ENCODE measurements at regions not wholly inside any gene's neighbourhood (a gene's known extent, or its start where the extent isn't known, plus 50 kb on each side); places are given as distances from the start of the nearest gene placed in this dataset.

DNA sequence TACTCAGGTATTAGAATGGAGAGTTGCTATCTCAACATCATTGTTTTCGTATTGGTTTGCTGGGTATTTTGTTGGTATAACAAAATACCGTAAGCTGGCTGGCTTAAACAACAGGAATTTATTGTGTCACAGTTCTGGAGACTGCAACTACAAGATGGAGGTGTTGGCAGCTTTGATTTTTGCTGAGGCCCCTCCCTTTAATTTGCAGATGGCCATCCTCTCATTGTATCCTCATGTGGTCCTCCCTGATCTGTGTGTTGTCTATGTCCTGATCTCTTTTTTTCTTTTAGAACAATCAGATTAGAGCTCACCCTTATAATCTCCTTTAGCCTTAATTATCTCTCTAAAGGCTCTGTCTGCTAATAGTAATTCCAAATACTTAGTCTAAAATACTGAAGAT lies 299.8 kb upstream of the GOLIM4 start:
- no peak for DNase-seq (ENCODE audit: low spot score)

DNA sequence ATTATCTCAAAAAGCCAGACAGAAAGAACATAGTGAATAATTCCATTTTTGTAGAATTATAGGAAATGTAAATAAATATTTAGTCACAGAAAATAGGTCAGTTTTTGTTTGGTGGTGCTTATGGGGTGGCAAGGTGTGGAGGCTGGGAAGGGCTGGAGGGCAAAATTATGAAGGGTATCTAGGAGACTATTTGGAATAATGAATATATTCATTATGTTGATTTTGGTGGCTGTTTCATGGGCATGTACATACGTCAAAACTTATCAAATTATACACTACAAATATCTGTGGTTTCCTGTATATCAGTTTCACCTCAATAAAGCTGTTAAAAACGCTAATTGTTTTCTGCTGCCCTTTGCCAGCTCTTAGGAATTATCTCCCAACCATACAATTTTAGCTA lies 298.7 kb upstream of the GOLIM4 start:
- DNase-seq (ENCODE audit: low spot score), result no peak

DNA sequence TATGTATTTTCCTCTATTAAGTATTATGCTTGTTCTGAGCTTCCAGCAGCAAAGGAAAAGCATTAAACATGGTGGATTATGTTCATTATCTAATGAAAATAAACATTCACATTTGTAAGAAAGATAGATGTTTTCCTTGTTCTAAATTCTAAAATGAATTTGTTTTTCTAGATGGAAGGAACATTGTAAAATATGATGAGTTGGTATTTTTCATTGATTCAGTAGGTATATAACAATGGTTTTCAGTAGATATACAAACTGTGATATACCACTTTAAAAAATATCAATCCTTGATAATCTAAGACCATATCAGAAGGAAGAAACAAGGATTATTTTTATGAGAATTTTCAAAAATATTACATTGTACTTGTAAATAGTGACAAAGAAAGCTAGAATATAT lies 290.6 kb upstream of the GOLIM4 start:
- DNase-seq (ENCODE audit: low spot score), result no peak

GRCh38 chr3:168384990-168385389 lies 289.3 kb upstream of the GOLIM4 start:
- no peak for DNase-seq (ENCODE audit: low spot score)

DNA sequence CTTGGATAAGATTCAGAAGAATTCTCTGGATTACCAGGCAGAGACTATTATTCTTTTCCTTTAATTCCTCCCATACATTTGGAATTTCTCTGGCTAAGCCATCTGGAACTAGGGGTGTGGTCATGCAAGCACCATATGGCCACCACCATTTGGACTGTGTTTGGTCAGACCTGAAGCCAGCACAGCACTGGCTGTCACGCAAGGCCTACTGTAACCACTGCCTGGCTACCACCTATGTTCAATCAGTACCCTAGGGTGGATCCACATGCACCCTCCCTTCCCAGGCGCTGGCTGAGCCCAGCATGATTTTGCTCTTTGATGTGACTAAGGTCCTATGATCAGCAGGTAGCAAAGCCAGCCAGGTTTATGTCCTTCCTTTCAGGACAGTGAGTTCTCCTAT lies 287.8 kb upstream of the GOLIM4 start:
- DNase-seq (ENCODE audit: low spot score), result no peak

DNA sequence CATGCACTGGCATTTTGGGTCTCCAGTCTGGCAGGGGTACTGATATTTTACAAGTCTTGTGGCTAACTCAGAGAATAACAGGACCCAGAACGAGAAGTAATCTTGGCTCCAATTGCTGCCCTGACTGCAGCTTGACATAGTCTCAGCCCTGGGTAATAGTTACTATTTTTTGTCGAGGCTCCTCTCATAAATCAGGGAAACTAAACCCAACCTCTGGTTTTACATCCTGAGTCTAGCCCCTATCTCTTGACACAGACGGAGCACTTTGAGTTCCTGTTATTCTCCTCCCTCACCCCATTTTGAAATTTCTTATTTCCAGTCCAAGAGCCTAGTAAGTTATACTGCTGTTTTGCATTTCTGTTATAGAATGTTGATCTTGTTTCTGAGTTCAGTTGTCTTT lies 276.1 kb upstream of the GOLIM4 start:
- no peak for DNase-seq (ENCODE audit: low spot score)

DNA sequence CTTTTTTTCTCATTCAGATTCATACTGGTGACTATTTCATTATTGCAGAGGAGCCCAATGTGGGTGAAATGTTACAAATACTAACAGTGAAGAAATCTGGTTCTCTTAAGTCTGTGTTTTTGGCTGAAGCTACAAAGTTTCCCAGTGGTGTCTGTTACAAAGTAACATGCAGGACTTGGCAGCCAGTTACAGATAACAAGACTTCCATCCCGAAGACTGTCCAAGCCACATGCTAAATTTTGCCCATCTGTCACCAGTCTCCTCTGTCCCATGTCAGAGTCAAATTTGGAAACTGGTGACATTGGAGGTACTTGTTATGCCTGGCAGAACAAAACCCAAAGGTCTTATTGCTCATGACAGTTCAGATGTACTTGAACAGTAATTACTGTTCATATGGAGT lies 269.2 kb upstream of the GOLIM4 start:
- DNase-seq (ENCODE audit: low spot score), result no peak

DNA sequence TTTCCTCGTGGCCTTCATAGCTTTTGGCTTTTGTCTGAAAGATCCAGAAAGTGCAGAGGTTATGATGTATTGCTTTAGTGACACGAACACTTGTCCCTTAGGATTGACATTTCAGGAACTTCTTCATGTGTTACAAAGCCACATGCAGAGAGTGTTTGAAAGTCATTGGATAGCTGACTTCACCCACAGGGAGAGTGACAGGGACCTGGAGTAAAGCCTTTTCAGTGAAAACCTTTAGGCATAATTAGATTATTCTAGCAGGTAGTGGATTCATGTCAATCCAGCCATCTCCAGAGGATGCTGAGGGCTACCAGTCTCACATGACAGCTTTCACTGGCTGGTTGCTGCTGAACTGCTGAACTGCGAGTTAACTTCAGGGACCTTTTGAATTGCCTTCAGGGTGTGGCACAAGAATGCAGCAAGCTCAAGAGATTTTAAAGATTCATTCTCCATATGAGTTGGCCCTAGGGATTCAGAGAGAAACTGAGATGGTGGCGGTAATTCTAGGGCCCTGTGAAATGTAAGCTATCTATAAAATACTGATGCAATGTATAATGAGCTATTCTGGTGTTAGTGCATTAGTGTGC lies 267.0 kb upstream of the GOLIM4 start:
- no peak for DNase-seq (ENCODE audit: low spot score)

- no peak for DNase-seq (ENCODE audit: low spot score)
Observed at GRCh38 chr3:168362156-168362555, 266.4 kb upstream of the GOLIM4 start.

GRCh38 chr3:168360993-168361392 lies 265.3 kb upstream of the GOLIM4 start:
- DNase-seq (ENCODE audit: low spot score), result no peak

- DNase-seq (ENCODE audit: low spot score), result no peak
Observed at GRCh38 chr3:168342946-168343850, 247.5 kb upstream of the GOLIM4 start.

- no peak for DNase-seq (ENCODE audit: low spot score)
Observed at GRCh38 chr3:168341956-168342936, 246.5 kb upstream of the GOLIM4 start.

GRCh38 chr3:168341192-168341815 lies 245.6 kb upstream of the GOLIM4 start:
- no peak for DNase-seq (ENCODE audit: low spot score)

- DNase-seq (ENCODE audit: low spot score), result no peak
Observed at GRCh38 chr3:168338161-168338560, 242.4 kb upstream of the GOLIM4 start.

DNA sequence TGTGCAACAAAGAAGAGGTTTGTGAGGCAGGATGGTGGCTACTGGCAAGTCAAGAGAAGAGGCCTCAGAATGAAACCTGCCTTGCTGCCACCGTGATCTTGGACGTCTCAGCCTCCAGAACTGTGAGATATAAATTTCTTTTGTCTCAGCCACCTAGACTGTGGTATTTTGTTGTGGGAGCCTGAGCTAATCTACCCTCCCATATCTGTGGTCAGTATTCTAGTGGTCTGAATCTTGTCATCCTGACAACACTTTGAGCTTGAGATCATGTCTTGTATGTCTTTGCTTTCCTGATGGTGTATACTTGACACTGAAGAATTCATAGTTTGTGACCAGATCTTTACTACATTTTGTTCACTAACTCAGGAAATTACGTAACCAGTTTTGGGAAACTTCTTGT lies 240.6 kb upstream of the GOLIM4 start:
- DNase-seq (ENCODE audit: low spot score), result no peak

DNA sequence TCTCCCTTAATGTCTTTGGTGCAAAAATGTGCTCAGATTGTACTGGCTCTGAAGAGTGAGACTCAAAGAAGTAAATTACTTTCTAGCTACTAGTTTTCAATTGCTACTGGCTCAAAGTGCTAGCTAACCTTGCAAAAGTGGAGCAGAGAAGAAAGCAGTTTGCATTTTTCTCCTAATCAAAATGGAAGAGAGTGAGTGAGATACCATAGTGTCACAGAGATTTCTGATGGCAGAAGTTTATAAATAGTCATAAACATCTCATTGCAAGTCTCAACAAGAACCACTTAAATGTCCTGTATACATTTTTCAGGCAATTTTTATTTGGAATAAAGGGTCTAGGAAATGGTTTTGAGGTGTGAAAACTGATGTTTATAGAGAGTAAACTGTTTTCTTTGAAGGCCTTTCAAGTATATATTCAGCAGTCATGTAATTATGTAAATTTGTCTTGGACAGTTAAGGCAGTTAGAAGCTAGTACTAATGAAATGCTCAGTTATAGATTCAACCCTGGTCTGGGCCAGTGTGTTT lies 237.7 kb upstream of the GOLIM4 start:
- no peak for DNase-seq (ENCODE audit: low spot score)

DNA sequence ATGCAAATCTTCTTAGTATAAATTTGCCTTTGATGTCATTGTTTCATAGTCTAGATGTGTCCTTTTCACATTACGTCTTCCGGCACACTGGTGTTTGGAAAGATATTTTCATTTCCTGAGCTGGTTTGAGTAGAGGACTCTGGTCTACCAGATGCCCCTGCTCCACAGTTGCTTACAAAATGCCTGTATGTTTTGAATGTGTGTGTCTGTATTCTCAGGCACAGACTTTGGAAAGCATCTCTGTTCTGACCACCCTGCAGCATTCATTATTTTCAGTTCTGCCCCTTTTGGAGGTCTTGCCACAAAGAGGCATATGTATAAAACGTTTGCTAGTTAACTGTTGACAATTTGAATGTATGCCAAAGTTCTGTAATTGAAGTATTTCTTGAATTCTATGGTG lies 236.0 kb upstream of the GOLIM4 start:
- DNase-seq (ENCODE audit: low spot score), result no peak

DNA sequence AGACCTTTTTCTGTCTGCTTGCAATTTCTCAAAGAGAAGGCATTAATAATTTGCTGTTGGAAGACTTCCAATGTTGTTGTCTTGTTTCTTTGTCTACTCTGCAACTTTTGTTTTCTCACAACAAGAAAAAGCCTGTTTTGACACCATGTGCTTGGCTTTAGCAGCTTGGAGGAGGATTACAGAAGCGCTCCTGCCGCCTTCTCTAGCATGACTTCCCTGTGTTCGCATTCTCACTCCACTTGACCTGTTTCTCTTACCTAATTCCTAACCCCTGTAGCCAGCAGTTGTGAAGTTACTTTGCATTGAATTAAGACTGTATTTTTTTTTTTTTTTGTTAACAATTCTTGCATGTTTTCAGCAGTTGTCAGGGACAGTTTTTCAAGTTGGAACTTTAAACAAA lies 235.3 kb upstream of the GOLIM4 start:
- DNase-seq (ENCODE audit: low spot score), result no peak

DNA sequence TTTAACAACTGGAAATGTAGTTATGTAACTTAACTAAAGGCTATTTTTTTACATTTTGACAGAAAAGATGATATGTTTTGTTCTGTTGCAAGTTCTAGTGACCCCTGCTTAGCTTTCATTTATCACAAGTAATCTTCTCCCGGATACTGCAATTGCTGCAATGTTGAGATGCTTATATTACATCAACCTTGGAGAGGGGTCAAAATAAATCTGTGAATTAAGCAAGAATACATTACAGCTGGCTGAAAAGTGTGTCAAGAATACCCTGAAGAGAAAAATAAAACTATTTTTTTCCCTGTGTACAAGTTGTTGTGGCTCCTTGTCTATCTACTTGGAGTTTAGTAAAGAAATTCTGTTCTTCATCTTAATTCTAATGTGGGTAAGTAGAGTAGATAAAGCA lies 232.1 kb upstream of the GOLIM4 start:
- no peak for DNase-seq (ENCODE audit: low spot score)

- no peak for DNase-seq (ENCODE audit: low spot score)
Observed at GRCh38 chr3:168325684-168326083, 230.0 kb upstream of the GOLIM4 start.

DNA sequence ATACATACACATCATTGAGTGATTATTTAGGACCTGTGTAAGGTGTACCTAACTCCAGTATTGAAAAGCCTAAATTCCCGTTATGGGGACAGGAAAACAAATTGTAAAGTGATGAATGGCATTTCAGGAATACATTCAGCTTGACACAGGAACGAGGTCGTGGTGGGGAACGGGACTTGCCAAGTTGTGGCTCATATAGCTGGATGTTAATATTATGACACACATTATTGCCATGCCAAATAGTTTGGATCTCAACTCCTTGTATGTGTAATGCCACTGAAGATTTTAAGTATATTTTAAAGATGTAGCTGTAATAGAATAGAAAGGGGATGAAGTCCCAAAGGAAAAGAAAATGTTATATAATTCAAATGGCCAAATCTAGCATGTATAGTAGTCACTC lies 227.2 kb upstream of the GOLIM4 start:
- DNase-seq (ENCODE audit: low spot score), result no peak

DNA sequence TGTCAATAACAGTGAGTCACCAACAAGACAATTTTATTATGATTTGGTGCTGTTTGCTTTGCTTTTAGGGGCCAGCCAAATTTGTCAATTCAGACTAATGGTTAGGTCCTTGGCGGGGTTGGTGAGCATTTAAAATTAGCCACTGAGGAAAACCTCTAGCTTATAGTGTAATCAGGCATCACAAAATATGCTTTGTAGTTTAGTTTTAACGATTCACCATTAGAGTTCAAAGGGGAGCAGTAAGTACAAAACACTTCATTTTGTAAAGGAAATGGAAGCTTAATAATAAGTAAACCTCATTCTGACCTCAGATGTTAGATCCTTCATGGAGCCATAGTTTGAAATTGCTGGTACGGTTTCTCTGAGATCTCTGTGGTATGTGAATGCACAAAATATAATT lies 218.4 kb upstream of the GOLIM4 start:
- DNase-seq (ENCODE audit: low spot score), result no peak
